ENCODE measurements at regions not wholly inside any gene's neighbourhood (a gene's known extent, or its start where the extent isn't known, plus 50 kb on each side); places are given as distances from the start of the nearest gene placed in this dataset.

- TF ChIP-seq CTCF (IDR thresholded peaks at IDR 0.05): no peak
- DNase-seq (no peak), ATAC-seq (no peak)
- Histone ChIP-seq H3K36me3 (no peaks in the 10 kb centered on the region), H3K4me3 (no peak overlapping the region), H3K27me3 (ENCODE audit: low read depth) (no peaks in the 10 kb centered on the region), H3K27ac (no peak overlapping the region), H3K4me1 (no peaks in the 10 kb centered on the region), H3K9me3 (peaks cover 7% of the 10 kb centered on the region)
- intact Hi-C loops (cut with DNase I): no loop called here
Observed at GRCh38 chr20:57928181-57928967, 218.6 kb upstream of the PMEPA1 start.

GRCh38 chr20:57927376-57927775, 217.6 kb upstream of the PMEPA1 start:
- H3K9me3 ChIP-seq: peaks cover 7% of the 10 kb centered on the region
- ATAC-seq (no peak), DNase-seq (no peak)
- H3K4me3 ChIP-seq: no peak overlapping the region
- no peak overlapping the region for H3K27ac ChIP-seq
- no peaks in the 10 kb centered on the region for H3K36me3 ChIP-seq
- no peaks in the 10 kb centered on the region for H3K4me1 ChIP-seq
- no peak for TF ChIP-seq CTCF (IDR thresholded peaks at IDR 0.05)
- intact Hi-C loops (cut with DNase I): no loop called here
- no peaks in the 10 kb centered on the region for H3K27me3 ChIP-seq (ENCODE audit: low read depth)

GRCh38 chr20:57922706-57923105, 212.9 kb upstream of the PMEPA1 start:
- TF ChIP-seq CTCF (IDR thresholded peaks at IDR 0.05): no peak
- H3K9me3 ChIP-seq: peaks cover 7% of the 10 kb centered on the region
- no peaks in the 10 kb centered on the region for H3K27me3 ChIP-seq (ENCODE audit: low read depth)
- H3K4me3 ChIP-seq: no peak overlapping the region
- intact Hi-C loops (cut with DNase I): no loop called here
- H3K36me3 ChIP-seq: no peaks in the 10 kb centered on the region
- no peaks in the 10 kb centered on the region for H3K4me1 ChIP-seq
- ATAC-seq: no peak
- no peak overlapping the region for H3K27ac ChIP-seq
- DNase-seq: no peak

- H3K36me3 ChIP-seq: no peaks in the 10 kb centered on the region
- H3K4me3 ChIP-seq: no peak overlapping the region
- no peaks in the 10 kb centered on the region for H3K27me3 ChIP-seq (ENCODE audit: low read depth)
- intact Hi-C loops (cut with DNase I): no loop called here
- H3K9me3 ChIP-seq: peaks cover 7% of the 10 kb centered on the region
- ATAC-seq (no peak), DNase-seq (no peak)
- H3K4me1 ChIP-seq: no peaks in the 10 kb centered on the region
- no peak overlapping the region for H3K27ac ChIP-seq
- no peak for TF ChIP-seq CTCF (IDR thresholded peaks at IDR 0.05)
Observed at GRCh38 chr20:57922083-57922482, 212.3 kb upstream of the PMEPA1 start.

- Histone ChIP-seq H3K36me3 (no peaks in the 10 kb centered on the region), H3K27ac (no peak overlapping the region), H3K27me3 (ENCODE audit: low read depth) (no peaks in the 10 kb centered on the region), H3K9me3 (peaks cover 7% of the 10 kb centered on the region), H3K4me3 (no peak overlapping the region), H3K4me1 (no peaks in the 10 kb centered on the region)
- ATAC-seq (no peak), DNase-seq (no peak)
- TF ChIP-seq CTCF (IDR thresholded peaks at IDR 0.05): no peak
- intact Hi-C loops (cut with DNase I): no loop called here
Observed at GRCh38 chr20:57921676-57922075, 211.9 kb upstream of the PMEPA1 start.
